Raji (cell line): ENCODE measurements at regions not wholly inside any gene's neighbourhood (a gene's known extent, or its start where the extent isn't known, plus 50 kb on each side); places are given as distances from the start of the nearest gene placed in this dataset.

ENCODE experiments used
- POLR2A ChIP-seq: IDR thresholded peaks from 2 replicates; pipeline ENCODE4 v1.6.1; 2011; ENCODE audit warnings: low read depth, low read length, control low read depth; ENCODE audit not compliant: insufficient read depth

DNA sequence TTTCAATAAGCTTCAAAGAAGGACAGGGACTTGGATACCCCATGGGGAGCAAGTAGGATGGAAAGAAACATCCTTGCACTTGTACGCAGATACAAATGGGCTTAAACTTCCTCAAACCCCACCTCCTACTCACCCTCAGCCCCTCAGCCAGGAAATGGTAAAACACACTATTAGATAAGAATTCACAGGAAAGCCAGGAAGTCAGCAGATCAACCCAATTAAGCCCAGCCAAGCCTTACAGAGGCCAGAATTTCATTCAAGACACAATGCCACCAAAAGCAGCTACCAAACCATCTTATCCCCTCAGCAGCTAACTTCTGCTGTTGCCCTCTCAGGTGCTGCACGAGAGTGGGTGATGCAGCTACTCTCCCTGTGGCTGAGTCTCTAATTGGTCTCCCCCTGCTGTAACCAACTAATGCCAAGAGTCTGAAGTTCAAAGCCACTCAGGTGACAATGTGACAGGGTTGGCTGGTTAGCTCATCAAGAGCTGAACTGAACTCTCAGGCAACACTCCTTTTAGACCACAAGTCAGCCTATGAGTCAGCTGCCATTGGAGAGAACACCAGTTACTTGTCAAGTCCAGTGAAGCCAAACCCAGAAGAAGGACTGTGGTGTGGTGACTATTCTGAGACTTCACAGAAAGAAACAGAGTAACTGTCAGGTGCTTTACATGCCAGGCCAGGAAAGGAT lies 201.9 kb downstream of the ZNF608 start:
- no peak for TF ChIP-seq POLR2A

DNA sequence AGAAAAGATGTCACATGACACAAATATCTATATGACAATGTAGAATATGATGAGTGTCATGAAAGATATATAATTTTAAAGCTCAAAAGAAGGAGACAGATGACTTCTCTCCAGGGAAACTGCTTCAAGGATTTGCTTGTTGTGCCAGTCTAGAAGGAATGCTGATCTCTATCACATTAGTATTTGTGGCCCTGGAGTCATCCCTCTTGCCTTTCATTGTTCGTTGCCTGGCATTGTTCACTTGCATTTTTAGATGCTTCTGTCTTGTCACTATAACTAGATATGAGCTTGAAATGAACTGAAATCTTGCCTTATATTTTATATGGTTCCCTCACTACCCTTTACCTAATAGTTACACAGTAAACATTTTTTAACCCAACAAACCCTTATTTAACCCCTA lies 207.5 kb downstream of the ZNF608 start:
- TF ChIP-seq POLR2A = no peak

DNA sequence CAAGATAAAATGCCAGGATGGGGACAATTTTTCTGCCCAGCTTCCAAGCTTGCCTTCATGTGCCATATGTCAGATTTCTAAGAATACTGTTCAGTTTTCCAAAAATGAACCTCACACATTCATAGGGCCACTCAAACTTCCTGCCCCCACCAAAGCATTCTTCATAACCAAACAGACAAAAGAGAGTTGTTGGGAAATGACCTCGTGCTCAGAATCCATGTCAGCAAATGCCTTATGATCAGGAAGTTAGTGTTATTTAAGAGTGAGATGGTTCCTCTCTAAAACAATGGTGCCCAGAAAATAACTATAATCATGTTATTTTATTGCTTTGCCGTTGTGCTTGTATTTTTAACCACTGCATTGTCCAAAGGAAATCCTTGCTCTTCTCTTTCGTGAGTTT lies 208.2 kb downstream of the ZNF608 start:
- no peak for TF ChIP-seq POLR2A

DNA sequence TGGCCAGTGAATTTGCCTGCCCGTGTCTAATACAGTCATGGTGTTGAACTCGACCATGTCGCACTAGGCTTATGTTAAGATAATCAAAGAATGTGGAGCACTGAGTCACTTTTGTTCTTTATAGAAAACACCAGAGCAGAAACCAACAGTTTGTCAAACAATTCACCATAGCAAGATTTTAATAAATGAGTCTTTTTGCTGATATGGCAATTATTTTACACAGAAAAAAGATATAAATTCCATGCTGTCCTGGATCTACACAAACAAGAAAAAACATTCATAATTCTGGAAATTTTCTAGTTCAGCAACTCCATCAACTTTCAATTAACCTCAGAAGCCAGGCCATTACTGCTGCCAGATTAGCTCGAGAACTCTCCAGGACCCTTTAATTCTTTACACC lies 208.9 kb downstream of the ZNF608 start:
- no peak for TF ChIP-seq POLR2A

DNA sequence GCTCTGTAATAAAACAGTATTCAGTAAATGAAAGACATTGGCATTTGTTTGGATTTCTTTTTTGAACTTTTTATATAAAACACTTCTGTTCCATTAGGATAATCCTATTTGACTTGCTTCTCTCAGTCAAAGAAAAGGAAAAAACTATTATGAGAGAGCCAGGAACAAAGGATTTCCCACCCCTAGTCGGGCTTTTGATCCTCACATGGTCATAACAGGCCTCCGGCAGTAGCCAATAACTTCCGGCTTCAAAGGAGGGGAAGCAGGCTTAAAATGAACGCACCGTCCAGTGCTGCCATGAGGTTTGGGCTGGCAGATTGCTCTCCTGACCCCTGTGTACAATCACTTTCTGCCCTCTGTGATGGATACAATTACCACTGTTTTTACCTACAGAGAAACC lies 209.3 kb downstream of the ZNF608 start:
- TF ChIP-seq POLR2A = no peak

DNA sequence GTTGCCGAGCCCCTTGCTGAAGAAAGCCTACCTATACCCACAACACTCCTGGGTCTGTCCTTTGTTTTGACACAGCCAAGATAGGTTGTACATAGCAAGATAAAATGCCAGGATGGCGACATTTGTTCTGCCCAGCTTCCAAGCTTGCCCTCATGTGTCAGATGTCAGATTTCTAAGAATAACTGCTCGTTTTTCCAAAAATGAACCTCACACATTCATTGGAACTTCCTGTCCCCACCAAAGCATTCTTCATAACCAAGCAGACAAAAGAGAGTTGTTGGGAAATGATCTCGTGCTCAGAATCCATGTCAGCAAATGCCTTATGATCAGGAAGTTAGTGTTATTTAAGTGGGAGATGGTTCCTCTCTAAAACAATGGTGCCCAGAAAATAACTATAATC lies 210.1 kb downstream of the ZNF608 start:
- no peak for TF ChIP-seq POLR2A

DNA sequence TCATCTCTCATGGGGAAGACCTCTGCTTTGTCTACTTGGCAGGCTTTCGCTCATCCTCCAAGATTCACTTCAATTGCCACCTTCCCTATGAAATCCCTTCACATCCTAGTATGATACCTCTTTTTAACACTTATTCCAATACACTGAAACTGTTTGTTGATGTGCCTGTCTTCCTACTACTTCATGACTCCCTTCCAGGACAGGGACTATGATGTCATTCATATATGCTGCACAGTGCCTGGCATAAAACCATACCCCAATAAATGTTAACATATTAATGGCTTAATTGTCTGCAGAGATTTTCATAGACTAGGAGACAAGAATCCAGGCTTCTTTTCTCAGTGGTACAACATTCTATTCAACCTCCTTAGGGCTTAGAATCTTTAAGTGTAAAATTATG lies 215.5 kb downstream of the ZNF608 start:
- TF ChIP-seq POLR2A = no peak

DNA sequence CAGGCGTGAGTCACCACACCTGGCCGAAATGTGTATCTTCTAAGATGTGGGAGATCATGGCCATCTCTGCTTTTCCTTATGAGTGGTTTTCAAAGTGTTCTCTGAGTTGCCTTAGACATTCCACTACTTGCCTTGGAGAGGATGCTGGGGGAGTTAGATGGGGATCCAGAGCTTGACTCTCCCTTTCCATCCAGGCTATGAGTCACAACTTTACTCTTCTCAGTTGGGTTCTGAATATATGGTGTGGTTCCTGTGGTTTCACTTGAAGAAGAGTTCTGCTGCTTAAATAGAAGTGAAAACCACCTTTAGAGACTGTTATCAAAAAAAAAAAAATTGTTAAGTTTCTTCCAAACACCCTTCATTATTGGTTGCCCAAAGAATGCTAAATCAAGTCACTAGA lies 217.6 kb downstream of the ZNF608 start:
- TF ChIP-seq POLR2A = no peak

DNA sequence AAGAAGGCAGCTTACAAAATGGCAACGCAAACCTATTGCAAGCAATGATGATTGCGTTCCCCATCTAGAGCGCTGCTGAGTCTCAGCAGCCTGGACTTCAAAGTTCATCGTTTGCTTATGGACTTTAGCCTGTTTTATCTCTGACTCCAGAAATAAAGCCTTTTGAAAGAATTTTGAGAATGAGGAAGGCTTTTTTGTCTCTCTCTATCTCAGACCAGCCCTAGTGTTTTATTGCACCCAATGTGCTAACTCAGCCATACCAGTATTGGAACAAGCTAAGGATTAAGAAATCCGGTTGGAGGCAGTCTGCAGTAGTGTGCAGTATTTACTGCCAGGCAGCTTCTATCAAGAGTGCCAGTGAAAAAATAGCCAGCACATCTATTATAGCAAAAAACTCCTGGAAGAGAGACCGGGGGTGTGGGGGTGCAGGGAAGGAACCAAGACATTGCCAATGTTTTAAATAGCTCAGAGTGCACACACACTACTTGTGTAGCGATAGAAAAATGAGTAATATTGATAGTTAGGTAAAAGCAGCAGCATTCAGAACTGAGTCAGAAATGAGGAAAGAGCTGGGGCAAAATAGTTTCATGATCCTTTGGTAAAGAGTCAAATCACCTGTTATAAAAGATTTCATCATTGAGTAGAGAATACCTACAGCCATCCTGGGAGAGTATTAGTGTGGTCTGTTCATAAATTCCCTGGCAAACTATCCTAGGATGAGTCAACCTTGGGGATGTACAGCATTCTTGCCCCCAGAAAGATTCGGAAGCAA lies 219.0 kb downstream of the ZNF608 start:
- TF ChIP-seq POLR2A = no peak

DNA sequence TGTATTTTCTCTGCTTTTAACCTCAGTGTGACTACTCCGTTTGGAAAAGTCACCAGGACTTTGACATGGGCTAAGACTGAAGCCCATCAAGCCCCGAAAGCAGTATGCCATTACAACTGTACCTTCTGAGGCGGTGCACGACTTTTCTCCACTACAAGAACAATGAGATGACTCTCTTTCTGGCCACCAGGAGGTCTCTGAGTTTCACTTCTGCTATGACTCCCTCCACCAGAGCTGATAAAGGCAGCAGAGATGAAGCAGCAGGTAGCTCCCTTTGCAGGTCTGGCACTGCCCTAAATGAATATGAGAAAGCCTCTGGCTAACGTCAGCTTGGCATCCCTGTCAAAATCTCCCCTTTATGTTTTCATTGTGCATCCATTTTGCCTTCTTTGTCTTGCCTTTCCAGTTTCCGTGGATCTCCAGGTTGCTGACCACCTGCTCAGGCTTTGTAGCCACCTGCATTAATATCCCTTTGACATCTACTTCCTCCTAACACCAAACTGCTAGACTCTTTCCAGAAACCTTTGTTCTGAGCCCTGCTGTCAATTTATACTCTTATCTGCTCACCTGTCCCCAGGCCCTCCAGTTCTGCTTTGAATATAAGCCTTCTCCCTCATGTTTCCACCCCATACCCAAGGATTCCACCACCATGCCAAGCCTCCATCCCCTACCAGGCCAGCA lies 221.7 kb downstream of the ZNF608 start:
- no peak for TF ChIP-seq POLR2A

DNA sequence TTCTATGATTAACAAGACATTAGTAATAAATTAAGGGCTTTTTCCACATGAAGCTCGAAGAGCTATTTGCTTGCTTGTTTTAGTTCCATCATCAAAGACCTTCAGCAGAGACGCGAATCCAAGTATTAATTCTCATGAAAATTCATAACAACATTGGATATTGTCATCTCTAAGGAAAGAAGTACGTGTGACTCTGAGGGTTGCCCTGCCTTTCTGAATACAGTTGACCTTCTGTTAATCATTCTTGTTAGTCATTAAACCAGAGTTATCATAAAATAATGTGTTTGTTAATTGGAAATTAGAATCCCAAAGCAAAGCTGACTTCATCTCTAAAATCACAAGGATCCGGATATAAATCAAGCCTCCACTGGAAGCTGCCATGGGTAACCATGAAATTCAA lies 222.5 kb downstream of the ZNF608 start:
- TF ChIP-seq POLR2A = no peak

DNA sequence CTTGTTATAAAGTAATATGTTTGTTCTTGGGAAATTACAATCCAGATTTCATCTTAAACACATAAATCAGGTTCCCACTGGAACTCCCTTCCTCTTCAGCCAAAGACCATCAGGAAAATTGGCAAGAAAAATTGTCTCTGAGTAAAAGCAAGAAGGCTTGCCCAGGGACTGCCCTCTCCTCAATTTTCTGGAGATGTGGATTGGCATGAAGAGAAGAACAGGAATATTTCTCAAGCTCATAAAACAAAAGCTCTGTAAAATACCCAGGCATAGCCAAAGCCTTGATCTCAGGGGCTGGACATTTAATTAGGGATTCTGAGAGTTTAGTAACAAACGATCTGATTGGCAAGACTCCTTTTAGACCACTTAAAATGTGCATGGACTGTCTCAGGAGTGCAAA lies 223.4 kb downstream of the ZNF608 start:
- no peak for TF ChIP-seq POLR2A

DNA sequence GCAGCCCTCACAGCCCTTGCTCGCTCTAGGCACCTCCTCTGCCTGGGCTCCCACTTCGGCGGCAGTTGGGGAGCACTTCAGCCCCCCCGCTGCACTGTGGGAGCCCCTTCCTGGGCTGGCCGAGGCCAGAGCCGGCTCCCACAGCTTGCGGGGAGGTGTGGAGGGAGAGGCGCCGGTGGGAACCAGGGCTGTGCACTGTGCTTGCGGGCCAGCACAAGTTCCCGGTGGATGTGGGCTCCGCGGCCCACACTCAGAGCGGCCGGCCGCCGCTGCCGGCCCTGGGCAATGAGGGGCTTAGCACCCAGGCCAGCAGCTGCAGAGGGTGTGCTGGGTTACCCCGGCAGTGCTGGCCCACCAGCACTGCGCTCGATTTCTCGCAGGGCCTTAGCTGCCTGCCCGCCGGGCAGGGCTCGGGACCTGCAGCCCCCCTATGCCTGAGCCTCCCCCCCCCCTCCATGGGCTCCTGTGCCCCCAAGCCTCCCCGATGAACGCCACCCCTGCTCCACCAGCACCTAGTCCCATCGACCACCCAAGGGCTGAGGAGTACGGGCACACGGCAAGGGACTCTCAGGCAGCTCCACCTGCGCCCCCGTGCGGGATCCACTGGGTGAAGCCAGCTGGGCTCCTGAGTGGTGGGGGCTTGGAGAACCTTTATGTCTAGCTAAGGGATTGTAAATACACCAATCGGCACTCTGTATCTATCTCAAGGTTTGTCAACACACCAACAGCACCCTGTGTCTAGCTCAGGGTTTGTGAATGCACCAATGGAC lies 224.8 kb downstream of the ZNF608 start:
- TF ChIP-seq POLR2A = no peak

DNA sequence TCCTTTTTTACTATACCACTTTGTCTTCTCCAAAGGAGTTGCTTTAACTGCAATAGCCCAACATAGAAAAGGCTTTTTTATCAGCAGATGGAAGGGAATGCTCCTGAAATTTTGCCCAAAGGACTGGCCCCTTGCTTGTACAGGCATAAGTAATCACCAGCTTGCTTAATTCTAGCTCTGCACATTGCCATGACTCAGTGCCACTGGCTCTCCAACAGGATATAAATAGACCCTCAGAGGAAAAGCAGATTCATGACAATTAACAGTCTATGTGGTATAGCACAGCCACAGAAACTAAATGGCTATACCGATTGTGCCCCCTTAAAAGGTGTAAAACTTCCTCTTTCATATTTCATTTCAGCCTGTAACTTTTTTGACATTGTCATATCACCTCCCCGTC lies 227.0 kb downstream of the ZNF608 start:
- no peak for TF ChIP-seq POLR2A

DNA sequence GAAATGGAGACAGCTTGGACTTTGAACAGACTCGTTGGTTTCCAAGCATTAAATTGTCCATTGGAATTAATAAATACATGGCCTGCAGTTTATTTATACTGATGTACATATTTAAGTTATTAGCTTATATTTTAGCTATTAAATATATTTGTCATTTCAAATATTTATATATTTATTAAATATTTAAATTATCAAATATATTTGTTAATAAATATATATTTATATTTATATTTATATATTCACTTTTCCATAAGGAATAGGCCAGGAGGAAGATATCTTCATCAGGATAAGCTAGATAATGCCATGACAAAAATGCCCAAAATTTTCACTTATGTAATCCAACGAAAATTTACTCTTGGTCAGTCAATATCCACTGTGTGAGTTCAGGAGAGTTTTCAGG lies 229.9 kb downstream of the ZNF608 start:
- TF ChIP-seq POLR2A = no peak

DNA sequence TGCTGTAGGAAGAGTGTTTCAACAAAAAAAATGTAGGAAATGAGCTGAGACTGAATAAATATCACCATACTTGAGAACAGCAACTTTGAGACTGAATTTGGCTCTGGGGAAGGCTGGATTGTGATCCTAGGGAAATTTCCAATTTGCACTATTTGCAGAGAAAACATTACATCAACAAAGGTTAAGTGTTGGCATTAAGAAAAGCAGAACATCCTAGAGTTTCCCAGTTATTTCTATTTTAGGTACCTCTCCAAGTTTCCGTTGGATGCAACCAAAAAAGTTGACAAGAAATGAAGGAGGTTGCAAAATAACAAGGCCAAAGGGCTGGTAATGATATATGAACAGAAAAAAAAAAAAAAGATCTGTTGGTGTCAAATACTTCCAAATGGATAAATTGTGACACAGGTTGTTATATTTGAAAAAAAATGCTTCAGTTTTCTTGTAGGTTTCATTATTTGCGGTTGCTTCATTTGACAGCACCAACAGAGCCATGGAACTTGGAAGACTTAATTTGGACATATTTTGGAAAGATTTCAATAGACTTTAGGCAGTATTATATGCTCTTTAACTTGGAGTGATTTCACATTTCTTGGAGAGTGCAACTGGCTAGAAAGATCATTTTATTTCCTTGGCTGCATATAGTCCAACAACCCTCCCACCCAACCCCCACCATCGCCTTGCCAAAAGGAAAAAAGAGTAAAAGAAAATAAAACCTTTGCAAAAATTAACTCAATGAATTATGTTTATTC lies 230.8 kb downstream of the ZNF608 start:
- no peak for TF ChIP-seq POLR2A
